Activated CD4-positive, alpha-beta T cell treated with anti-CD3 and anti-CD28 coated beads, Interleukin-2, Interleukin-6, amounts not matched to agents 100 ng/mL and 50 ng/mL, durations not matched to agents 16 hours and 8 hours (primary cell): ENCODE measurements at regions not wholly inside any gene's neighbourhood (a gene's known extent, or its start where the extent isn't known, plus 50 kb on each side); places are given as distances from the start of the nearest gene placed in this dataset.

Experiments
- DNase-seq: peaks from one replicate; pipeline ENCODE4 v3.0.0-alpha.2; 2020

DNA sequence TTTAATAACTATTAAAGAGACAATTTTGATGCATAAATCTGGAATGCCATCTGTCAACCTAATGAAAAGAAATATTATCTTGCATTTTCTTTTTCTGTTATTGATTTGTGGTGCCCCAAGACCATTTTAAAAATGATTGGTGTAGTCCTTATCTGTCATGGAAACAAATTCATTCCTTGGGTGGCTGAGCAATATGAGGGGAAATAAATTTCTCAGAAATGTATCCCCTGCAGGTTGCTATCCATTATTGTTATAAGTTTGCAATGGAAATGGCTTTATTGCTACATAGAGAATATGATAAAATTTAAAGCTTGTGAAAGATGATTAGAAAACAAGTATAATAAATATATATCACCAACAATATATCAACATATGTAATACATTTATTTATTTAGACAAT, 607.0 kb downstream of the DNAJB9 start:
- DNase-seq, result no peak

DNA sequence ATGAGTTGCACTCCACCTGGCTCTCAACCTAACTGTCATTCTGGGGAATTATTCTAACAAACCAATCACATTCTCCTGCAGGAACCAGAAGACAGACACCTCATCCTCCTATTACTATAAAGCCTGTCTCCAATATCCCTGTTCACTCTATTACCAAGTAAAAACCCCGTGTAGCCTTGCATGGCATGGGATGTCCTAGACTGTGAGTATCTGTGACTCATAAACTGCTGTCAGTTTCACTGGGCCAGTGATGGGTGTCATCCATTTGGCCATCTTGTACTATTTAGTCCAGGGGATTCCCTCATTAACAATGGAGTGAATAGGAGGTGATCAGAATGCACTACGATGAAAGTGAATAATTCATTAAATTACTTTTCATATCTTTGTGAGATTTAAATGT, 608.7 kb downstream of the DNAJB9 start:
- no peak for DNase-seq

DNA sequence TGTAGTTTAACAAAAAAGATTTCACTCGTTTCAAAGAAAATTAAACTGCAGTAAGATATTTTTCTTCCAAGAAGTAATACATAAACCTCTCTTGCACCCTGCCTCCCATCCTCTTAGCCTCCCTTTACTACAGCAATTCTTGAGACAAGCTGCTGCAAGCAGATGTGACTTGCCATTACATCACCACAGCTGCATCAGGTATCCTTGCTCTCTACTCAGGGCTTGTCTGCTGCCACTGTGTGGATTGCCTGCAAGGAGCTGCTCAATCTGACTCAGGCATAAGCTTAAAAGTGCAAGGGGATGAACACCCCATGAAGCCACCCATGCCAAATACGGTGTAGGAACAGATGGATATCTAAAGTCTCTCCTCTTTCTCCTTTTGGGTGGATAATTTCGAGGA, 609.9 kb downstream of the DNAJB9 start:
- DNase-seq, result no peak

GRCh38 chr7:109190766-109191398, 621.2 kb downstream of the DNAJB9 start:
- DNase-seq, result no peak

DNA sequence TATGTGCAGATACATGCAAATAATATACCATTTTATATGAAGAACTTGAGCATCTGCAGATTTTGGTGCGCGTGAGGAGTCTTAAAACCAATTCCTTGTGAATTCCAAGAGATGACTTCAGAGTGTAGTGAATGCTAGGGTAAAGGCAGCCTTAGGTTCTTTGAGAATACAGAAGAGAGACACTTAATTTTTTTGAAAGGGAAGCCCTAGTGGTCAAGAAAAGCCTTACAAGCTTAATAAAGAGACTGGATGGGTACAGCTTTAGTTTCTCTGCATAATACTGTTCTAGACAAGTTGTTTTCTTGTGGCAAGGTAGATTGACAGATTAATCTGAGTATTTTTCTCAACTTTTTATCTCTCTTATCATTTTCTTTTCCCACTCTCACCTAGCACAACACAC, 636.5 kb downstream of the DNAJB9 start:
- DNase-seq, result no peak

DNA sequence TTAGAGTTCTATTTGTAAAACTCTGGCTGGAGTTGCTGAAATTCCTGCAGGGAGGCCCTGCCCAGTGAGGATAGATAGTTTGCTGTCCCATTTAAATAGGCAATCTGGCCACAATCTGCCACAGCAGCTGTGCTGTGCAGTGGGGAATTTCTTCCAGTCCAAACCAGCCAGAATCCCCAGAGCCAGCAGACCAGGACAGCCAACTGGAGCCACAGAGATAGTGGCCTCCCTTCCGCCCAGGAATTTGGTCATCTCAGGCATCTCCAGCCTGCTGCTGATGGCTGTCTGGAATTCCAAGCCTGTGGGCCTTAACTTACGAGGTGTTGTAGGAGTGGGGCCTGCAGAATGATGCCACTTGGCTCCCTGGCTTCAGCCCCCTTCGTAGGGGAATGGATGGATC, 643.4 kb downstream of the DNAJB9 start:
- no peak for DNase-seq

DNA sequence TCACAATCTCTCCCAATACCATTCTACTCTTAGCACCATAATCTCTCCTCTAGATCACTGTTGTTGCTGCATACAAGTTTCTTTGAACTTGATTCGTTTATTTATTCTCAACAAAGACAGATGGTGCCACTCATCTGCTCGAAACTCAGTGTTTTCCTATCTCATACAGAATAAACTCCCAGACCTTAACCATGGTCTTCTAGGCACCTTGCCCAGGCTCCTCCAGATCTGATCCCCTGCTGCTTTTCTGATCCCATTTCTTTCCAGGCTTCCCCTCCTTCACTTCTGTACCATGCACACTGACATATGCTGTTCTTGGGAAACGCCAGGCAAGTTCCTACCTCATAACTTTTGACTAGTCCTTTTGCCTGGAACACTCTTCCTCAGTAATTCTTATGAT, 645.7 kb downstream of the DNAJB9 start:
- no peak for DNase-seq

DNA sequence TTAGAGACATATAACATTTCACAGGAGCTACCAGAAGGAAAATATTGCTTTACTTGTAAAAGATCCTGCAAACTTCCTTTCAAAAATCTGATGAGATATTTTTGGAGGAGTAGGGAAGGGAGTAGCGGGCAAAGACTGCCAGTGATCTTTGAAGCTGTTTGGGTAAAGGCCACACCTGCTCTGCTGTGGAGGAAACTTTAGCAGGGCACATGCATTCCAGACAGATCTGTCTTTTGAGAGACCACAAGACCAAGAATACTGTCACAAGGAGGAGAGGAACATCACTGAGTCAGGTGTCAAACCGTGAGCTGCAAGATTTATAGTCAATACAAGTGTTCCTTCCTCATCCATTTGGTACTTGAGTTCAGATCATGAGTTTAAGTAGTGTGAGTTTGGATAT, 654.4 kb downstream of the DNAJB9 start:
- no peak for DNase-seq

GRCh38 chr7:109226699-109227098, 657.0 kb downstream of the DNAJB9 start:
- DNase-seq, result no peak

- no peak for DNase-seq
Measured at GRCh38 chr7:109235316-109235715, 665.6 kb downstream of the DNAJB9 start.

DNA sequence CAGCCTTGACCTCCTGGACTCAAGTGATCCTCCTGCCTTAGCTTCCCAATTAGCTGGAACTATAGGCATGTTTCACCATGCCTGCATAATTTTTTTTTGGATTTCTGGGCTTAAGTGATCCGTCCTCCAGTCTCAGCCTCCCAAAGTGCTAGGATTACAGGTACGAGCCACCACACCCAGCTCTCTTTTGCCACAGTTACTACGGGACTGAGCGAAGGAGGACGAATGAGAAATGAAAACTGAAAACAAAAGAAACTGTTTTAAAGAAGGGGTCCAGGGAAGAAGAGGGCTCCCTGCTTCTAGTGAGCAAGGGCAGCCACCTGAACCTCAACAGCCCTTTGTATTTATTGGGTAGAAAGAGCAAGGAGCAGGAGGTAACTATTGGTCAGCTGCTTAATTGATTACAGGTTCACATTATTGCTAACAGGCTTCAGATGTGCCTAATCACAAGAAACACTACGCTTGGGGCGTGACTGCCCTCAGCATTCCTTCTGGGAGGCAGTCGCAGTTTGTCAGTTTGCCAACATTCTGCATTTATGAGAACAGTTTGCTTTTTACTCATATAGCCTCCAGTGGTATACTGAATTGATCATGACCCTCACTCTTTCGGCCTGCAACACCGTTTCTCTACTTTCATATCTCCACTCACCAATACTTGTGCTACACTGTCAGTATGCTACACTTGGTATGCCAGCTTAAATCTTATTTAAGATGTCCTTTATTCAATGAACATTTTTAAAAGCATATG, 676.8 kb downstream of the DNAJB9 start:
- no peak for DNase-seq

- DNase-seq, result no peak
Measured at GRCh38 chr7:109256762-109257560, 687.3 kb downstream of the DNAJB9 start.

DNA sequence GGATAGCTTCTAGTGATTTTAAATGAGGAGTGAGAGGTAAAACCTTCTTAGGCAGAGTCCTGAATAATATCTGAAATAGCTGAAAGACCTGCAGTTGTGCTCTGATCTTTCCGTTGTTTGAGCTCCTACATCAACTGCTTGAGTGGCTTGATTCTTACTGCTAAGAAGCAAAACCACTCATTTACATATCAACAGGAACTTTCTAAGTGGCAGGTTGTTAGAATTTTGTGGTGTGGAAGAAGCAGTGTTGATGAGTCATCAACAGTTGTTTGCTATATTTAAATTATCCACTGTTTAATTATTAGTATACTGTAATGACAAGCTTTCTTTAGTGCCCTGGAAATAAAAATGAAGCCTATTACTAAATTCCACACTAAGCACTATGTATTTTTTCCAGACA, 689.5 kb downstream of the DNAJB9 start:
- no peak for DNase-seq

- no peak for DNase-seq
Measured at GRCh38 chr7:109261781-109262180, 692.1 kb downstream of the DNAJB9 start.

DNA sequence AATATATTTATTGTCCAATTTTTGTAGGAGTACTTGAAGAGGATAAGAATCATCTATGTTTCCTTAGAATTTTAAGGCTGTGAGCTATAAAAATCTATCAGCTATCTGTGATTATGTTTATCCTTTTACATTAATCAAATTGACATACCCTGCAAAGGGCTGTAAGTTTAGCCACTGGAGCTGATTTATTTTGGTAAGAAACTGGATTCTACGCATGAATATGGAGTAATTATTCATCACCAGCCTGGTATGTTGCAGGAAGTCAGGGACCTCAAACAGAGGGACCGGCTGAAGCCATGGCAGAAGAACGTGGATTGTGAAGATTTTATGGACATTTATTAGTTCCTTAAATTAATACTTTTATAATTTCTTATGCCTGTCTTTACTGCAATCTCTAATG, 696.9 kb downstream of the DNAJB9 start:
- no peak for DNase-seq

GRCh38 chr7:109276348-109276747, 706.7 kb downstream of the DNAJB9 start:
- DNase-seq, result no peak

DNA sequence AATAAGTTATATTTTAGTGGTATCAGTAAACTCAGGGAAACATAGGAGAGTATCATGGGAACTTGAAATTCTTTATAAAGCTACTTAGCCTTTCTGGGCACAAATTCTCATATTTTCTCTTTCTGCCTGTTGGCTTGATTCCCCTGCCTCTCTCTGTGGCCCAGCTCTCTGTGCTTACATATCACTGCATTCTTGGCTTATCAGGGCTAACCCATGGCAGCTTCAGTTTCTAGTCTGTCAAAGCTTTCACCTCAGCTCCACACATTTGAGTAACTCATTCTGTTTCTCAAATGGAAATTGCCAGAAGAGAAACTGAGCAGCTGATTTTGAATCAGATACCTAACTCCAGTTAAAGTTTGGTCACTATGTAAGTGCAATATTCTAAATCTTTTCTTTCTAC, 713.1 kb downstream of the DNAJB9 start:
- DNase-seq, result no peak

- no peak for DNase-seq
Measured at GRCh38 chr7:109284943-109285342, 715.3 kb downstream of the DNAJB9 start.

DNA sequence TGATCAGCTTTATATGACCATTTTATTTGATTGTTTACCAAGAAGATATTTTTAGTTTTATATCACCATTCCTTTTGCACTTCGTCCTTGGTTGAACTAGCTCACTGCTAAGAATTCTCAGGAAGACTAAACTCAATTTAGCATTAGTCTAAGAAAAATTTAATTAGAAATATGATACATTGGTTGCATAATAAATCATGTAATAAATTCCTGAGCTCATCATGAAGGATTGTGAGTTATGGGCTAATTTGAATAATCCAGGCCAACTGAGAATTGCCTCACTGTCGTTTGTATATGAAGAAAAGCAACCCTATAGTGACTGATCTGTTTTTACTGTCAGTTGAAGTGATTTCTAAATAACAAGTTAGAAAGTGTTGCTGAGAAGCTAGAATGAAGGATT, 725.5 kb downstream of the DNAJB9 start:
- DNase-seq, result no peak

- no peak for DNase-seq
Measured at GRCh38 chr7:109308816-109309215, 739.1 kb downstream of the DNAJB9 start.

GRCh38 chr7:109309790-109310189, 740.1 kb downstream of the DNAJB9 start:
- no peak for DNase-seq

GRCh38 chr7:109318136-109318535, 748.5 kb downstream of the DNAJB9 start:
- DNase-seq, result no peak

DNA sequence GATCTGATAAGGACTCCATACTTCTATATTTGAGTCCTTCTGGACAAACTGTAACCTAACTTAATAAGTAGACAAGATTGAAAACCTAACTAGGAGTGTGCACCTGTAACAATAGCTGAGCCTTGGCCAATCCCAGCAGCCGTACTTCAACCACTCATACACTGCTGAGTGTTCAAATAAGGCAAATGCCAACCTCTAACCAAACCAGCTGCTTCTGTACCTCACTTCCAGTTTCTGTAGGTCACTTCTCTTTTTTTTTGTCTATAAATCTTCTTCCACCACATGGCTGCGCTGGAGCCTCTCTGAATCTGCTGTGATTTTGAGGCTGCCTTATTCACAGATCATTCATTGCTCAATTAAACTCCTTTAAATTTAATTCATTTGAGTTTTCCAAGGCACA, 753.2 kb downstream of the DNAJB9 start:
- DNase-seq, result no peak

DNA sequence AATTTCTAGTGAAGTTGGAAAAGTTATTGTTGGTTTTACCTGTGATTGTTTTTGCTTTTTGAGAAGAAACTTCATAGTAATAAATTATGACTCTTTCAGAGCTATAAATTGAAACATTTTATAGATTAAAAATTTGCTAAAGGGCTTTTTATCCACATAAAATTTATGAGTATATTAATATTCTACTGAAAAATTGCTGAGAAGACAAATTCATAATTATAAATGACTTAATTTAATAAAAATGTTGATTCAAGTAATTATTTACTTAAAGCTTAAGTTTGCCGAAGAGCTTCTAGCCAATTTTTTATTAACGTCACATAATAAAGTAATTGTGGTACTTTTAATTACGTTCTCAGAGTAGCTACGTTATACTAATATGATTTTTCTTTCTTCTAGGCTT, 761.7 kb downstream of the DNAJB9 start:
- DNase-seq, result no peak
